Liver (tissue), 8 donors: ENCODE measurements at regions not wholly inside any gene's neighbourhood (a gene's known extent, or its start where the extent isn't known, plus 50 kb on each side); places are given as distances from the start of the nearest gene placed in this dataset.

Experiments
- DNase-seq: peaks from one replicate; pipeline ENCODE4 v3.0.0-alpha.2; 2017; ENCODE audit warnings: low spot score
- H3K27ac ChIP-seq, 2 donors: one replicate each; pipeline ENCODE4 v1.7.0; 2013; ENCODE audit warnings: inconsistent platforms in 2 of 2, low read length in 2 of 2, control low read depth in 1 of 2, low read depth in 1 of 2, mild to moderate bottlenecking in 1 of 2
- H3K27me3 ChIP-seq, 4 donors: one replicate each; pipeline versions ENCODE4 v1.6.1 to v1.7.0; 2013; ENCODE audit warnings: low read length in 3 of 4, inconsistent platforms in 1 of 4, mild to moderate bottlenecking in 1 of 4, moderate library complexity in 1 of 4; ENCODE audit not compliant: control insufficient read depth in 4 of 4, insufficient read depth in 4 of 4
- H3K36me3 ChIP-seq, 4 donors: one replicate each; pipeline versions ENCODE4 v1.6.1 to v1.7.0; 2013; ENCODE audit warnings: low read length in 3 of 4, mild to moderate bottlenecking in 3 of 4, low read depth in 1 of 4, moderate library complexity in 1 of 4; ENCODE audit not compliant: control insufficient read depth in 4 of 4, insufficient read depth in 3 of 4
- H3K4me1 ChIP-seq, 4 donors: one replicate each; pipeline versions ENCODE4 v1.6.1 to v1.7.0; 2013; ENCODE audit warnings: low read length in 3 of 4, mild to moderate bottlenecking in 3 of 4, moderate library complexity in 1 of 4; ENCODE audit not compliant: control insufficient read depth in 4 of 4, insufficient read depth in 4 of 4
- H3K4me3 ChIP-seq, 3 donors: one replicate each; pipeline versions ENCODE4 v1.6.1 to v1.7.0; 2013; ENCODE audit warnings: low read length in 3 of 3, control low read depth in 1 of 3, low read depth in 1 of 3, mild to moderate bottlenecking in 1 of 3
- H3K9ac ChIP-seq, 2 donors: one replicate each; pipeline ENCODE4 v1.7.0; 2013; ENCODE audit warnings: low read length in 2 of 2, mild to moderate bottlenecking in 2 of 2, moderate library complexity in 2 of 2, control low read depth in 1 of 2, low read depth in 1 of 2
- H3K9me3 ChIP-seq, 4 donors: one replicate each; pipeline versions ENCODE4 v1.6.1 to v1.7.0; 2013; ENCODE audit warnings: low read length in 3 of 4; ENCODE audit not compliant: control insufficient read depth in 4 of 4
- EGR1 ChIP-seq, 2 donors: IDR thresholded peaks; 2 replicates each; pipeline ENCODE4 v1.6.1; 2016 to 2018; ENCODE audit warnings: antibody characterized with exemption in 2 of 2, low read depth in 2 of 2
- FOXA1 ChIP-seq: IDR thresholded peaks from 2 replicates; pipeline ENCODE4 v1.6.1; 2016; ENCODE audit warnings: antibody characterized with exemption
- FOXA2 ChIP-seq: IDR thresholded peaks from 2 replicates; pipeline ENCODE4 v1.6.1; 2016; ENCODE audit warnings: antibody characterized with exemption
- GABPA ChIP-seq, 2 donors: IDR thresholded peaks in 1 of 2; conservative IDR thresholded peaks in 1 of 2; 2 replicates each; pipeline ENCODE4 v1.6.1; 2016; ENCODE audit warnings: antibody characterized with exemption in 2 of 2, mild to moderate bottlenecking in 1 of 2, moderate library complexity in 1 of 2
- HNF4A ChIP-seq, 2 donors: conservative IDR thresholded peaks; 2 replicates each; pipeline ENCODE4 v1.6.1; 2016; ENCODE audit warnings: antibody characterized with exemption in 2 of 2, mild to moderate bottlenecking in 2 of 2
- HNF4G ChIP-seq: IDR thresholded peaks from 2 replicates; pipeline ENCODE4 v1.6.1; 2016; ENCODE audit warnings: antibody characterized with exemption
- JUND ChIP-seq, 2 donors: IDR thresholded peaks; 2 replicates each; pipeline ENCODE4 v1.6.1; 2016; ENCODE audit warnings: antibody characterized with exemption in 2 of 2
- NR2F2 ChIP-seq: IDR thresholded peaks from 2 replicates; pipeline ENCODE4 v1.6.1; 2016; ENCODE audit warnings: antibody characterized with exemption
- RAD21 ChIP-seq, 2 donors: IDR thresholded peaks; 2 replicates each; pipeline ENCODE4 v1.6.1; 2016; ENCODE audit warnings: antibody characterized with exemption in 2 of 2, mild to moderate bottlenecking in 2 of 2
- RXRA ChIP-seq, 2 donors: IDR thresholded peaks; 2 replicates each; pipeline ENCODE4 v1.6.1; 2017 to 2018; ENCODE audit warnings: antibody characterized with exemption in 2 of 2, mild to moderate bottlenecking in 1 of 2
- SP1 ChIP-seq: IDR thresholded peaks from 2 replicates; pipeline ENCODE4 v1.6.1; 2018; ENCODE audit warnings: antibody characterized with exemption, mild to moderate bottlenecking
- TAF1 ChIP-seq: conservative IDR thresholded peaks from 2 replicates; pipeline ENCODE4 v1.6.1; 2016; ENCODE audit warnings: antibody characterized with exemption, mild to moderate bottlenecking
- YY1 ChIP-seq: IDR thresholded peaks from 2 replicates; pipeline ENCODE4 v1.6.1; 2016; ENCODE audit warnings: antibody characterized with exemption, mild to moderate bottlenecking
- WGBS: extraction: QIAGEN DNeasy Blood & Tissue Kit; methylation state at CpG from one replicate; pipeline ENCODE4 v1.1.7; 2013; 5-methylcytosine and 5-hydroxymethylcytosine counted together
- TF ChIP-seq, protein P1 (sequence below): IDR thresholded peaks from 2 replicates; pipeline ENCODE4 v1.6.1; 2016; ENCODE audit warnings: antibody characterized with exemption
- TF ChIP-seq, protein P2 (sequence below): fragments of 150-350 bp; IDR thresholded peaks from 2 replicates; pipeline ENCODE4 v1.5.1; 2017; ENCODE audit warnings: improper control_type of control experiment, low read depth, low read length; ENCODE audit not compliant: missing input control
- TF ChIP-seq, protein P3 (sequence below): IDR thresholded peaks from 2 replicates; pipeline ENCODE4 v1.6.1; 2016; ENCODE audit warnings: antibody characterized with exemption, mild to moderate bottlenecking
- TF ChIP-seq, protein P4 (sequence below): IDR thresholded peaks from 2 replicates; pipeline ENCODE4 v1.6.1; 2016; ENCODE audit warnings: antibody characterized with exemption
- TF ChIP-seq, protein P5 (sequence below): IDR thresholded peaks from 2 replicates; pipeline ENCODE4 v1.6.1; 2016; ENCODE audit warnings: antibody characterized with exemption
- donor health status: healthy.
- donor health status: healthy.
- donor health status: healthy.
- donor health status: healthy.
- donor health status: healthy.

DNA sequence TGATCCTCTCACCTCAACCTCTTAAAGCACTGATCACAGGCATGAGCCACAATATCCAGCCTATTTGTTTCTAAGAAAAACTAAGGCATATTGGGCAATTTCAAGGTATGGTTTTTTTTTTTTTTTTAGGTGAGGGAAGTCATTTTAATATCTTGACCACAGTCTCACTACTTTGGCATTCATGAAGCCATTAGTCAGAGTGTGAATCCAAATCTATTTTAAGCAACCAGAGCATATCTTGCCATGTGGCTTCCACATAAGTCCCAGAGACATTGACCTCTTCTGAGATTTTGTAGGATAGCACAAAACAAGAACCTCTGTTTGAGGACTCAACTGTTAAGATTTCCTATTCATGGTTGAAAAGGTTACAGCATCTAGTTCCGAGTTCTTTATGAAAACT lies 130.3 kb upstream of the RBM19 start:
- Histone ChIP-seq H3K27ac (no peak overlapping the region), H3K9me3 (no peaks in the 10 kb centered on the region), H3K27me3 (no peaks in the 10 kb centered on the region), H3K9ac (no peak overlapping the region), H3K36me3 (no peaks in the 10 kb centered on the region), H3K4me3 (no peak overlapping the region), H3K4me1 (no peaks in the 10 kb centered on the region)
- no peak for TF ChIP-seq HNF4G
- no peak for TF ChIP-seq SP1
- no peak for TF ChIP-seq FOXA1
- TF ChIP-seq, protein P1, sequence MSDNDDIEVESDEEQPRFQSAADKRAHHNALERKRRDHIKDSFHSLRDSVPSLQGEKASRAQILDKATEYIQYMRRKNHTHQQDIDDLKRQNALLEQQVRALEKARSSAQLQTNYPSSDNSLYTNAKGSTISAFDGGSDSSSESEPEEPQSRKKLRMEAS: no peak
- no peak for TF ChIP-seq RXRA (IDR thresholded peaks at IDR 0.05)
- TF ChIP-seq, protein P2, sequence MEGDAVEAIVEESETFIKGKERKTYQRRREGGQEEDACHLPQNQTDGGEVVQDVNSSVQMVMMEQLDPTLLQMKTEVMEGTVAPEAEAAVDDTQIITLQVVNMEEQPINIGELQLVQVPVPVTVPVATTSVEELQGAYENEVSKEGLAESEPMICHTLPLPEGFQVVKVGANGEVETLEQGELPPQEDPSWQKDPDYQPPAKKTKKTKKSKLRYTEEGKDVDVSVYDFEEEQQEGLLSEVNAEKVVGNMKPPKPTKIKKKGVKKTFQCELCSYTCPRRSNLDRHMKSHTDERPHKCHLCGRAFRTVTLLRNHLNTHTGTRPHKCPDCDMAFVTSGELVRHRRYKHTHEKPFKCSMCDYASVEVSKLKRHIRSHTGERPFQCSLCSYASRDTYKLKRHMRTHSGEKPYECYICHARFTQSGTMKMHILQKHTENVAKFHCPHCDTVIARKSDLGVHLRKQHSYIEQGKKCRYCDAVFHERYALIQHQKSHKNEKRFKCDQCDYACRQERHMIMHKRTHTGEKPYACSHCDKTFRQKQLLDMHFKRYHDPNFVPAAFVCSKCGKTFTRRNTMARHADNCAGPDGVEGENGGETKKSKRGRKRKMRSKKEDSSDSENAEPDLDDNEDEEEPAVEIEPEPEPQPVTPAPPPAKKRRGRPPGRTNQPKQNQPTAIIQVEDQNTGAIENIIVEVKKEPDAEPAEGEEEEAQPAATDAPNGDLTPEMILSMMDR: no peak
- TF ChIP-seq, protein P3, sequence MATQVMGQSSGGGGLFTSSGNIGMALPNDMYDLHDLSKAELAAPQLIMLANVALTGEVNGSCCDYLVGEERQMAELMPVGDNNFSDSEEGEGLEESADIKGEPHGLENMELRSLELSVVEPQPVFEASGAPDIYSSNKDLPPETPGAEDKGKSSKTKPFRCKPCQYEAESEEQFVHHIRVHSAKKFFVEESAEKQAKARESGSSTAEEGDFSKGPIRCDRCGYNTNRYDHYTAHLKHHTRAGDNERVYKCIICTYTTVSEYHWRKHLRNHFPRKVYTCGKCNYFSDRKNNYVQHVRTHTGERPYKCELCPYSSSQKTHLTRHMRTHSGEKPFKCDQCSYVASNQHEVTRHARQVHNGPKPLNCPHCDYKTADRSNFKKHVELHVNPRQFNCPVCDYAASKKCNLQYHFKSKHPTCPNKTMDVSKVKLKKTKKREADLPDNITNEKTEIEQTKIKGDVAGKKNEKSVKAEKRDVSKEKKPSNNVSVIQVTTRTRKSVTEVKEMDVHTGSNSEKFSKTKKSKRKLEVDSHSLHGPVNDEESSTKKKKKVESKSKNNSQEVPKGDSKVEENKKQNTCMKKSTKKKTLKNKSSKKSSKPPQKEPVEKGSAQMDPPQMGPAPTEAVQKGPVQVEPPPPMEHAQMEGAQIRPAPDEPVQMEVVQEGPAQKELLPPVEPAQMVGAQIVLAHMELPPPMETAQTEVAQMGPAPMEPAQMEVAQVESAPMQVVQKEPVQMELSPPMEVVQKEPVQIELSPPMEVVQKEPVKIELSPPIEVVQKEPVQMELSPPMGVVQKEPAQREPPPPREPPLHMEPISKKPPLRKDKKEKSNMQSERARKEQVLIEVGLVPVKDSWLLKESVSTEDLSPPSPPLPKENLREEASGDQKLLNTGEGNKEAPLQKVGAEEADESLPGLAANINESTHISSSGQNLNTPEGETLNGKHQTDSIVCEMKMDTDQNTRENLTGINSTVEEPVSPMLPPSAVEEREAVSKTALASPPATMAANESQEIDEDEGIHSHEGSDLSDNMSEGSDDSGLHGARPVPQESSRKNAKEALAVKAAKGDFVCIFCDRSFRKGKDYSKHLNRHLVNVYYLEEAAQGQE: no peak
- no peak for TF ChIP-seq JUND (IDR thresholded peaks at IDR 0.05)
- TF ChIP-seq HNF4A (conservative IDR thresholded peaks at IDR 0.05): no peak
- TF ChIP-seq, protein P4, sequence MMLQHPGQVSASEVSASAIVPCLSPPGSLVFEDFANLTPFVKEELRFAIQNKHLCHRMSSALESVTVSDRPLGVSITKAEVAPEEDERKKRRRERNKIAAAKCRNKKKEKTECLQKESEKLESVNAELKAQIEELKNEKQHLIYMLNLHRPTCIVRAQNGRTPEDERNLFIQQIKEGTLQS: no peak
- no peak for TF ChIP-seq GABPA (IDR thresholded peaks at IDR 0.05 in 1 of 2, conservative IDR thresholded peaks at IDR 0.05 in 1 of 2)
- no peak for TF ChIP-seq NR2F2
- no peak for TF ChIP-seq TAF1
- no peak for TF ChIP-seq EGR1 (IDR thresholded peaks at IDR 0.05; ENCODE audit: low read depth in 2 of 2)
- no peak for TF ChIP-seq RAD21 (IDR thresholded peaks at IDR 0.05)
- no peak for TF ChIP-seq FOXA2
- TF ChIP-seq, protein P5, sequence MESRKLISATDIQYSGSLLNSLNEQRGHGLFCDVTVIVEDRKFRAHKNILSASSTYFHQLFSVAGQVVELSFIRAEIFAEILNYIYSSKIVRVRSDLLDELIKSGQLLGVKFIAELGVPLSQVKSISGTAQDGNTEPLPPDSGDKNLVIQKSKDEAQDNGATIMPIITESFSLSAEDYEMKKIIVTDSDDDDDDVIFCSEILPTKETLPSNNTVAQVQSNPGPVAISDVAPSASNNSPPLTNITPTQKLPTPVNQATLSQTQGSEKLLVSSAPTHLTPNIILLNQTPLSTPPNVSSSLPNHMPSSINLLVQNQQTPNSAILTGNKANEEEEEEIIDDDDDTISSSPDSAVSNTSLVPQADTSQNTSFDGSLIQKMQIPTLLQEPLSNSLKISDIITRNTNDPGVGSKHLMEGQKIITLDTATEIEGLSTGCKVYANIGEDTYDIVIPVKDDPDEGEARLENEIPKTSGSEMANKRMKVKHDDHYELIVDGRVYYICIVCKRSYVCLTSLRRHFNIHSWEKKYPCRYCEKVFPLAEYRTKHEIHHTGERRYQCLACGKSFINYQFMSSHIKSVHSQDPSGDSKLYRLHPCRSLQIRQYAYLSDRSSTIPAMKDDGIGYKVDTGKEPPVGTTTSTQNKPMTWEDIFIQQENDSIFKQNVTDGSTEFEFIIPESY: no peak
- no peak for TF ChIP-seq YY1
- no peak for DNase-seq
- 85% methylated on average over 1 of the region's 1 CpG for WGBS

DNA sequence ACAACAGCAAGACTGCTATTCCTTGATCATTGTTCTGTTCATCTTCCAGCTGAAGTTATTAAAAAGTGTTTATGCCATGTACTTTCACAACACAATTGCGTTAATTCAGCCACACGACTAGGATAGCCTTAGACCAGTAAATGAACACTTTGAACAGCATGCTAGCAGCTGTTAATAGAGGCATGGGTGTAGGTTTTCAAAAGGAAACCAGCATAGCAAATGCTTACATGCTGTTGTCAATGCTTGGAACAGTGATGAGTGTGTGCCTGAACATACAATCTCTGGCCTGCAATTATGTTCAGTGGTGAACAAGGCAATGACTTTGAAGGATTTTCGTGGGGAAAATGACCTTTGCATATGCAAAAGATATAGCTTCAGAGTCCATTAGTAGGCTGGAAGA lies 127.4 kb upstream of the RBM19 start:
- Histone ChIP-seq H3K9me3 (no peaks in the 10 kb centered on the region), H3K4me1 (no peaks in the 10 kb centered on the region), H3K27me3 (no peaks in the 10 kb centered on the region), H3K36me3 (no peaks in the 10 kb centered on the region), H3K9ac (no peak overlapping the region), H3K27ac (no peak overlapping the region), H3K4me3 (no peak overlapping the region)
- WGBS: 62% methylated on average over 3 of the region's 3 CpGs
- DNase-seq: no peak
- TF ChIP-seq HNF4A (conservative IDR thresholded peaks at IDR 0.05) (no peak), FOXA2 (no peak), TAF1 (no peak), JUND (IDR thresholded peaks at IDR 0.05) (no peak), RXRA (IDR thresholded peaks at IDR 0.05) (no peak), HNF4G (no peak), SP1 (no peak)
- TF ChIP-seq, protein P5: no peak
- TF ChIP-seq, protein P4: no peak
- TF ChIP-seq, protein P2: no peak
